ENCODE measurements at regions not wholly inside any gene's neighbourhood (a gene's known extent, or its start where the extent isn't known, plus 50 kb on each side); places are given as distances from the start of the nearest gene placed in this dataset.
A peak's percentile ranks its signal among the peaks of the same experiment; 100 is the strongest.

- no peak for DNase-seq
- TF ChIP-seq, protein P1, sequence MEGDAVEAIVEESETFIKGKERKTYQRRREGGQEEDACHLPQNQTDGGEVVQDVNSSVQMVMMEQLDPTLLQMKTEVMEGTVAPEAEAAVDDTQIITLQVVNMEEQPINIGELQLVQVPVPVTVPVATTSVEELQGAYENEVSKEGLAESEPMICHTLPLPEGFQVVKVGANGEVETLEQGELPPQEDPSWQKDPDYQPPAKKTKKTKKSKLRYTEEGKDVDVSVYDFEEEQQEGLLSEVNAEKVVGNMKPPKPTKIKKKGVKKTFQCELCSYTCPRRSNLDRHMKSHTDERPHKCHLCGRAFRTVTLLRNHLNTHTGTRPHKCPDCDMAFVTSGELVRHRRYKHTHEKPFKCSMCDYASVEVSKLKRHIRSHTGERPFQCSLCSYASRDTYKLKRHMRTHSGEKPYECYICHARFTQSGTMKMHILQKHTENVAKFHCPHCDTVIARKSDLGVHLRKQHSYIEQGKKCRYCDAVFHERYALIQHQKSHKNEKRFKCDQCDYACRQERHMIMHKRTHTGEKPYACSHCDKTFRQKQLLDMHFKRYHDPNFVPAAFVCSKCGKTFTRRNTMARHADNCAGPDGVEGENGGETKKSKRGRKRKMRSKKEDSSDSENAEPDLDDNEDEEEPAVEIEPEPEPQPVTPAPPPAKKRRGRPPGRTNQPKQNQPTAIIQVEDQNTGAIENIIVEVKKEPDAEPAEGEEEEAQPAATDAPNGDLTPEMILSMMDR (conservative IDR thresholded peaks at IDR 0.05), result no peak
Measured at GRCh38 chr14:71482671-71483070, 449.6 kb upstream of the RGS6 start.

More at GRCh38 chr14:71482671-71483070, 449.6 kb upstream of the RGS6 start:
- Histone ChIP-seq H3K23me2 (ENCODE audit: insufficient read length, low read depth, low read length, poor library complexity, severe bottlenecking) (no peaks in the 10 kb centered on the region), H2BK5ac (ENCODE audit: insufficient read length, low read length) (no peak overlapping the region), H3T11ph (ENCODE audit: low read length) (no peak overlapping the region), H2AFZ (ENCODE audit: low read length) (no peak overlapping the region), H3K18ac (ENCODE audit: insufficient read length, low read depth, low read length) (no peak overlapping the region), H2AK5ac (ENCODE audit: insufficient read length, low read length) (no peak overlapping the region), H3K23ac (ENCODE audit: insufficient read length, low read depth, low read length) (no peak overlapping the region), H2BK120ac (ENCODE audit: low read depth, low read length, poor library complexity, severe bottlenecking) (no peak overlapping the region), H3K56ac (ENCODE audit: insufficient read length, low read depth, low read length) (no peak overlapping the region), H4K5ac (ENCODE audit: insufficient read length, low read depth, low read length) (no peak overlapping the region), H4K91ac (ENCODE audit: insufficient read length, low read depth, low read length) (no peak overlapping the region), H3K79me2 (ENCODE audit: insufficient read depth, low read length) (0 out of 2 replicates have a peak, but pooled peaks cover 5% of the 10 kb centered on the region), H4K8ac (replicated peaks; ENCODE audit: insufficient read length, low read depth, low read length) (no peak overlapping the region), H3K27me3 (ENCODE audit: insufficient read depth, low read length) (no peaks in the 10 kb centered on the region), H2BK20ac (ENCODE audit: low read depth, low read length, poor library complexity, severe bottlenecking) (no peak overlapping the region), H3K9ac (ENCODE audit: extremely low read depth, insufficient read length, low read length) (no peak overlapping the region), H3K4ac (ENCODE audit: low read depth, low read length) (no peak overlapping the region), H3K27ac (ENCODE audit: insufficient read length, low read depth, low read length) (no peak overlapping the region), H3K9me3 (ENCODE audit: control insufficient read depth, low read depth, low read length) (no peaks in the 10 kb centered on the region), H2BK12ac (ENCODE audit: insufficient read length, low read depth, low read length) (no peak overlapping the region), H2BK15ac (ENCODE audit: low read depth, low read length) (no peak overlapping the region), H4K20me1 (ENCODE audit: control insufficient read depth, insufficient read depth, insufficient read length) (no peaks in the 10 kb centered on the region), H3K14ac (ENCODE audit: insufficient read depth, low read length) (no peak overlapping the region), H3K4me1 (ENCODE audit: insufficient read depth, low read length) (peaks cover 8% of the 10 kb centered on the region; the same call in 1 of the 2 replicates), H3K4me2 (ENCODE audit: insufficient read depth, insufficient read length, low read length) (no peak overlapping the region), H3K79me1 (ENCODE audit: insufficient read depth, low read depth, low read length, poor library complexity, severe bottlenecking) (no peaks in the 10 kb centered on the region)
- H3K27me3 Mint-ChIP-seq (ENCODE audit: low read depth), result no peaks in the 10 kb centered on the region
- H3K9me3 Mint-ChIP-seq, result peaks cover 0 to 4% of the 10 kb centered on the region in 2 experiments; a peak in 1 of 5 replicates
- no peak overlapping the region for H3K4me3 Mint-ChIP-seq
- peaks cover 0 to 14% (median 4%) of the 10 kb centered on the region in 3 experiments; a peak in 6 of 7 replicates for H3K36me3 Mint-ChIP-seq (ENCODE audit: insufficient read depth in 1 of 3, low read depth in 3 of 3)
- peak overlapping the region in 1 of 3 experiments; percentile 15; a peak in 2 of 7 replicates for H3K27ac Mint-ChIP-seq
- no CpG with 5 or more reads among the region's 2 CpGs for WGBS (ENCODE audit: extremely low coverage, insufficient read length, low lambda C conversion rate)
- H3K4me1 Mint-ChIP-seq, result peaks cover 42 to 43% of the 10 kb centered on the region in 2 experiments
